Gastroesophageal sphincter (tissue), 3 donors: ENCODE measurements at regions not wholly inside any gene's neighbourhood (a gene's known extent, or its start where the extent isn't known, plus 50 kb on each side); places are given as distances from the start of the nearest gene placed in this dataset.

Experiments used
- POLR2A ChIP-seq, 2 donors: fragments of 450-650 bp; IDR thresholded peaks; one replicate each; pipeline ENCODE4 v1.6.1; 2017; ENCODE audit warnings: antibody characterized with exemption in 2 of 2, mild to moderate bottlenecking in 2 of 2, moderate library complexity in 1 of 2
- POLR2AphosphoS5 ChIP-seq: sonication (generic); formaldehyde crosslinking; IDR thresholded peaks from one replicate; pipeline ENCODE4 v1.6.1; 2017; ENCODE audit warnings: antibody characterized with exemption
- TF ChIP-seq, protein P1 (sequence below), 4 experiments: fragments of 200-600 bp in 2 of 4; fragments of 450-650 bp in 2 of 4; sonication (generic) in 1 of 4; IDR thresholded peaks; one replicate each; pipeline ENCODE4 v1.5.1; 2017 to 2019; ENCODE audit warnings: antibody characterized with exemption in 4 of 4, mild to moderate bottlenecking in 2 of 4, moderate library complexity in 2 of 4

- TF ChIP-seq, protein P1, sequence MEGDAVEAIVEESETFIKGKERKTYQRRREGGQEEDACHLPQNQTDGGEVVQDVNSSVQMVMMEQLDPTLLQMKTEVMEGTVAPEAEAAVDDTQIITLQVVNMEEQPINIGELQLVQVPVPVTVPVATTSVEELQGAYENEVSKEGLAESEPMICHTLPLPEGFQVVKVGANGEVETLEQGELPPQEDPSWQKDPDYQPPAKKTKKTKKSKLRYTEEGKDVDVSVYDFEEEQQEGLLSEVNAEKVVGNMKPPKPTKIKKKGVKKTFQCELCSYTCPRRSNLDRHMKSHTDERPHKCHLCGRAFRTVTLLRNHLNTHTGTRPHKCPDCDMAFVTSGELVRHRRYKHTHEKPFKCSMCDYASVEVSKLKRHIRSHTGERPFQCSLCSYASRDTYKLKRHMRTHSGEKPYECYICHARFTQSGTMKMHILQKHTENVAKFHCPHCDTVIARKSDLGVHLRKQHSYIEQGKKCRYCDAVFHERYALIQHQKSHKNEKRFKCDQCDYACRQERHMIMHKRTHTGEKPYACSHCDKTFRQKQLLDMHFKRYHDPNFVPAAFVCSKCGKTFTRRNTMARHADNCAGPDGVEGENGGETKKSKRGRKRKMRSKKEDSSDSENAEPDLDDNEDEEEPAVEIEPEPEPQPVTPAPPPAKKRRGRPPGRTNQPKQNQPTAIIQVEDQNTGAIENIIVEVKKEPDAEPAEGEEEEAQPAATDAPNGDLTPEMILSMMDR (IDR thresholded peaks at IDR 0.05), result no peak
- TF ChIP-seq POLR2A (IDR thresholded peaks at IDR 0.05) (no peak), POLR2AphosphoS5 (no peak)
Measured at GRCh38 chrX:75582511-75582910, 59.7 kb upstream of the ZDHHC15 start.
